SK-N-SH (cell line): ENCODE measurements at regions not wholly inside any gene's neighbourhood (a gene's known extent, or its start where the extent isn't known, plus 50 kb on each side); places are given as distances from the start of the nearest gene placed in this dataset.

Source experiments
- CTCF ChIA-PET: fragments of 300-600, 350-600 bp; formaldehyde crosslinking; extraction: SDS; loops from one replicate; lab custom pipeline; 2021; lab: Yijun Ruan, JAX
- POLR2A ChIA-PET: fragments of 350-600 bp; sonication (Branson Sonifier 250); formaldehyde crosslinking; extraction: SDS; loops from one replicate; lab custom pipeline; 2020; ENCODE audit warnings: antibody characterized with exemption, inconsistent platforms; lab: Yijun Ruan, JAX
- DNase-seq: peaks from one replicate; pipeline ENCODE4 v3.0.0; 2012
- H2AFZ ChIP-seq: fragments of 200-600 bp; sonication (generic); 2 replicates; pipeline ENCODE4 v1.8.1; 2016; ENCODE audit warnings: antibody characterized with exemption, mild to moderate bottlenecking, low read depth
- H3F3A ChIP-seq: fragments of 200-600 bp; sonication (generic); replicated peaks from 2 replicates; pipeline ENCODE3; 2016; ENCODE audit warnings: antibody characterized with exemption, mild to moderate bottlenecking; ENCODE audit not compliant: insufficient read depth
- H3K27ac ChIP-seq, 2 experiments: fragments of 200-500 bp in 1 of 2; fragments of 200-600 bp in 1 of 2; sonication (Bioruptor generic) in 1 of 2; sonication (generic), shearing (Covaris generic) in 1 of 2; 2 replicates each; pipeline versions ENCODE4 v1.5.1 to v1.6.1; 2014 to 2016; ENCODE audit warnings: low read depth in 2 of 2, inconsistent platforms in 1 of 2, low read length in 1 of 2, mild to moderate bottlenecking in 1 of 2, mixed read lengths in 1 of 2
- H3K27me3 ChIP-seq: fragments of 200-600 bp; sonication (generic), shearing (Covaris generic); 2 replicates; pipeline ENCODE4 v1.6.1; 2016; ENCODE audit warnings: mixed run types; ENCODE audit not compliant: insufficient read depth
- H3K36me3 ChIP-seq, 2 experiments: fragments of 200-500 bp in 1 of 2; fragments of 200-600 bp in 1 of 2; sonication (Bioruptor generic) in 1 of 2; sonication (generic) in 1 of 2; replicated peaks in 1 of 2; 2 replicates each; pipeline versions ENCODE3 to v1.5.1; 2014 to 2016; ENCODE audit warnings: low read length in 1 of 2, mild to moderate bottlenecking in 1 of 2; ENCODE audit not compliant: insufficient read depth in 2 of 2, control insufficient read depth in 1 of 2
- H3K4me1 ChIP-seq, 2 experiments: fragments of 200-500 bp in 1 of 2; fragments of 200-600 bp in 1 of 2; sonication (Bioruptor generic) in 1 of 2; sonication (generic), shearing (Covaris generic) in 1 of 2; 2 replicates each; pipeline versions ENCODE4 v1.5.1 to v1.6.1; 2014 to 2016; ENCODE audit warnings: low read depth in 1 of 2, low read length in 1 of 2, mixed run types in 1 of 2; ENCODE audit not compliant: insufficient read depth in 2 of 2, control insufficient read depth in 1 of 2
- H3K4me2 ChIP-seq: fragments of 200-600 bp; sonication (generic), shearing (Covaris generic); 2 replicates; pipeline ENCODE4 v1.6.1; 2017; ENCODE audit warnings: mixed run types
- H3K4me3 ChIP-seq, 2 experiments: fragments of 200-500 bp in 1 of 2; fragments of 200-600 bp in 1 of 2; sonication (Bioruptor generic) in 1 of 2; sonication (generic), shearing (Covaris generic) in 1 of 2; 2 replicates each; pipeline versions ENCODE4 v1.5.1 to v1.8.1; 2014 to 2016; ENCODE audit warnings: low read depth in 2 of 2, inconsistent platforms in 1 of 2, low read length in 1 of 2, mild to moderate bottlenecking in 1 of 2, mixed read lengths in 1 of 2, moderate library complexity in 1 of 2
- H3K79me2 ChIP-seq: fragments of 200-600 bp; sonication (generic); 2 replicates; pipeline ENCODE4 v1.8.1; 2017; ENCODE audit warnings: mild to moderate bottlenecking; ENCODE audit not compliant: insufficient read depth
- H3K9ac ChIP-seq: fragments of 200-600 bp; sonication (generic); 2 replicates; pipeline ENCODE4 v1.6.1; 2017; ENCODE audit warnings: mixed run types
- H3K9me2 ChIP-seq: fragments of 200-600 bp; sonication (generic); 2 replicates; pipeline ENCODE4 v1.6.1; 2017; ENCODE audit warnings: mixed run types
- H3K9me3 ChIP-seq: fragments of 200-600 bp; sonication (generic); 2 replicates; pipeline ENCODE4 v1.6.1; 2017; ENCODE audit warnings: mixed run types, mild to moderate bottlenecking, moderate library complexity
- H4K20me1 ChIP-seq: fragments of 200-600 bp; sonication (generic); 2 replicates; pipeline ENCODE4 v1.6.1; 2017; ENCODE audit warnings: mild to moderate bottlenecking, mixed run types; ENCODE audit not compliant: insufficient read depth
- ELF1 ChIP-seq: IDR thresholded peaks from 2 replicates; pipeline ENCODE4 v1.4.0; 2012
- FOXJ3 ChIP-seq: sonication (generic); formaldehyde crosslinking; IDR thresholded peaks from 2 replicates; pipeline ENCODE4 v1.5.1; 2020; ENCODE audit warnings: mild to moderate bottlenecking, missing genetic modification reagents
- GABPA ChIP-seq: IDR thresholded peaks from 2 replicates; pipeline ENCODE4 v1.4.0; 2012; ENCODE audit warnings: low read depth, mild to moderate bottlenecking
- GATA2 ChIP-seq: sonication (generic); formaldehyde crosslinking; IDR thresholded peaks from 2 replicates; pipeline ENCODE4 v1.5.0; 2020; ENCODE audit warnings: mild to moderate bottlenecking, missing genetic modification reagents
- JUND ChIP-seq: IDR thresholded peaks from 2 replicates; pipeline ENCODE4 v1.4.0; 2012
- MXI1 ChIP-seq: IDR thresholded peaks from 2 replicates; pipeline ENCODE4 v1.6.1; 2012; ENCODE audit warnings: mild to moderate bottlenecking, low read depth, low read length, improper control_type of control experiment
- NFIC ChIP-seq: IDR thresholded peaks from 2 replicates; pipeline ENCODE4 v1.4.0; 2012; ENCODE audit warnings: borderline replicate concordance
- NRF1 ChIP-seq: IDR thresholded peaks from 2 replicates; pipeline ENCODE4 v1.6.1; 2012; ENCODE audit warnings: low read depth, mild to moderate bottlenecking, low read length
- RAD21 ChIP-seq: IDR thresholded peaks from 2 replicates; pipeline ENCODE4 v1.6.1; 2012; ENCODE audit warnings: mild to moderate bottlenecking, low read length
- RXRA ChIP-seq: IDR thresholded peaks from 2 replicates; pipeline ENCODE4 v1.4.0; 2012; ENCODE audit warnings: low read depth, mild to moderate bottlenecking, borderline replicate concordance
- SIN3A ChIP-seq: IDR thresholded peaks from 2 replicates; pipeline ENCODE4 v1.6.1; 2012; ENCODE audit warnings: low read depth, mild to moderate bottlenecking, low read length, moderate library complexity, borderline replicate concordance
- SMC3 ChIP-seq: IDR thresholded peaks from 2 replicates; pipeline ENCODE4 v1.6.1; 2012; ENCODE audit warnings: low read depth, low read length, improper control_type of control experiment
- TCF12 ChIP-seq: IDR thresholded peaks from 2 replicates; pipeline ENCODE4 v1.4.0; 2012
- WGBS: methylation state at CpG from one replicate; pipeline ENCODE4 v1.1.6; 2017; ENCODE audit warnings: low lambda C conversion rate; 5-methylcytosine and 5-hydroxymethylcytosine counted together
- TF ChIP-seq, protein P1 (sequence below): fragments of 150-350 bp; IDR thresholded peaks from 2 replicates; pipeline ENCODE4 v1.6.1; 2016; ENCODE audit warnings: mild to moderate bottlenecking, low read depth, low read length
- TF ChIP-seq, protein P2 (sequence below): IDR thresholded peaks from 2 replicates; pipeline ENCODE4 v1.4.0; 2012; ENCODE audit warnings: low read depth
- TF ChIP-seq, protein P3 (sequence below): fragments of 200-600 bp; sonication (generic); IDR thresholded peaks from 2 replicates; pipeline ENCODE4 v1.6.1; 2017; ENCODE audit warnings: antibody characterized with exemption, mild to moderate bottlenecking, moderate library complexity
- TF ChIP-seq, protein P4 (sequence below): IDR thresholded peaks from 2 replicates; pipeline ENCODE4 v1.6.1; 2012; ENCODE audit warnings: mild to moderate bottlenecking, low read depth, low read length, moderate library complexity
- TF ChIP-seq, protein P5 (sequence below): IDR thresholded peaks from 2 replicates; pipeline ENCODE4 v1.4.0; 2012; ENCODE audit warnings: low read depth, borderline replicate concordance

DNA sequence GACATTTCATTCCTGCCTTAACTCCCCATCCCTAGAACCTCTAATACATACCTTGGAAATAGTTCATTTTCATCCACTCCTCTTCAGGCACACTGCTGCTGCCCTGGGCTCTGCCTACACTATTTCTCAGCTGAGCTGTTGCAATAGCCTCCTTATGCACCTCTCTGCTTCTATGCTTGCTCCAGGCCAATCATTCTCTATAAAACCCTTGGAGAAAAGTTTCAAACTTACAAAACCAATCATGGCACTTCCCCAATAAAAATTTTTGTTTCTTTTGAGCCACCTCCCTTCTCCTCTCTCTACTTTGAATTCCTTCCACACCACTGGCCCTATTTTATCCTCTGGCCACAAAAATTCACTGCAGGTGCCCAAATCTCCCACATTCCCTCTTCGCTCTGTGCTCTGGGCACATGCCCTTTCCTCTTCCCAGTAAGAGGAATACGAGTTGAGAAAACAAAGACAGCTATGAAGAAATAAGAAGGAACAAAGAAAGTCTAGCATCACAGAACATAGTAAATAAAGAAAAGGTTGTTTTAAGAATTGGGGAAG is 301.4 kb downstream of the ELAVL2 start:
- Histone ChIP-seq H3K79me2 (no peaks in the 10 kb centered on the region), H2AFZ (no peak overlapping the region), H4K20me1 (no peaks in the 10 kb centered on the region), H3K9me2 (no peaks in the 10 kb centered on the region), H3K4me2 (no peak overlapping the region), H3K27ac (no peak overlapping the region), H3K36me3 (no peaks in the 10 kb centered on the region), H3F3A (no peaks in the 10 kb centered on the region), H3K27me3 (no peaks in the 10 kb centered on the region), H3K4me1 (no peaks in the 10 kb centered on the region), H3K9me3 (no peaks in the 10 kb centered on the region), H3K4me3 (no peak overlapping the region), H3K9ac (no peak overlapping the region)
- no peak for TF ChIP-seq FOXJ3 (CRISPR knock-in tag)
- TF ChIP-seq, protein P1, sequence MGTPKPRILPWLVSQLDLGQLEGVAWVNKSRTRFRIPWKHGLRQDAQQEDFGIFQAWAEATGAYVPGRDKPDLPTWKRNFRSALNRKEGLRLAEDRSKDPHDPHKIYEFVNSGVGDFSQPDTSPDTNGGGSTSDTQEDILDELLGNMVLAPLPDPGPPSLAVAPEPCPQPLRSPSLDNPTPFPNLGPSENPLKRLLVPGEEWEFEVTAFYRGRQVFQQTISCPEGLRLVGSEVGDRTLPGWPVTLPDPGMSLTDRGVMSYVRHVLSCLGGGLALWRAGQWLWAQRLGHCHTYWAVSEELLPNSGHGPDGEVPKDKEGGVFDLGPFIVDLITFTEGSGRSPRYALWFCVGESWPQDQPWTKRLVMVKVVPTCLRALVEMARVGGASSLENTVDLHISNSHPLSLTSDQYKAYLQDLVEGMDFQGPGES = no peak
- no peak for TF ChIP-seq GABPA
- TF ChIP-seq, protein P2, sequence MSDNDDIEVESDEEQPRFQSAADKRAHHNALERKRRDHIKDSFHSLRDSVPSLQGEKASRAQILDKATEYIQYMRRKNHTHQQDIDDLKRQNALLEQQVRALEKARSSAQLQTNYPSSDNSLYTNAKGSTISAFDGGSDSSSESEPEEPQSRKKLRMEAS = no peak
- TF ChIP-seq MXI1 = no peak
- no peak for TF ChIP-seq RXRA
- no peak for TF ChIP-seq NRF1
- no peak for TF ChIP-seq GATA2 (CRISPR knock-in tag)
- TF ChIP-seq NFIC = no peak
- TF ChIP-seq TCF12 = no peak
- ChIA-PET POLR2A (no interaction called here), CTCF (no interaction called here)
- WGBS = 19% methylated on average over 2 of the region's 2 CpGs
- no peak for DNase-seq

DNA sequence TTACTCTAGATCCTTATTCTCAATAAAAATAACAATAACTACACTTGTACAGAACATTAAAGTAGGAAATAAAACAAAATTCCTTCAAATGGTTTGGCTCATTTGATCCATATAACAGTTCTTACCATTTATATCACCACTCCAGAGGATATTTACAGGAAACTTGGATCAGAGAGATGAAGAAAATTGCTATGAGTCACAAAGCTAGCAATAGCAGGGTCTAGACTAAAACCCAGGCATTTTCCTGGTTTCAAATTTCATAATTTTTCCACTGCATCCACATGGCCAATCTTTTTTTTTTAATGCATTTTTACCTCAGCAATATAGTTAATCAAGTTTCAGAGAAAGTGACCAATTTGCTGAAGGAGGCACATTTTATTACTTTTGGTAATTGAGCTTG is 299.2 kb downstream of the ELAVL2 start:
- Histone ChIP-seq H4K20me1 (no peaks in the 10 kb centered on the region), H3F3A (no peaks in the 10 kb centered on the region), H3K9me2 (no peaks in the 10 kb centered on the region), H3K79me2 (no peaks in the 10 kb centered on the region), H3K4me2 (no peak overlapping the region), H3K27ac (no peak overlapping the region), H3K4me3 (no peak overlapping the region), H3K27me3 (no peaks in the 10 kb centered on the region), H3K36me3 (no peaks in the 10 kb centered on the region), H2AFZ (no peak overlapping the region), H3K4me1 (no peaks in the 10 kb centered on the region; a peak in 1 of 4 replicates), H3K9ac (no peak overlapping the region), H3K9me3 (no peaks in the 10 kb centered on the region)
- DNase-seq = no peak
- CTCF ChIA-PET = no interaction called here
- POLR2A ChIA-PET = no interaction called here
- TF ChIP-seq, protein P3, sequence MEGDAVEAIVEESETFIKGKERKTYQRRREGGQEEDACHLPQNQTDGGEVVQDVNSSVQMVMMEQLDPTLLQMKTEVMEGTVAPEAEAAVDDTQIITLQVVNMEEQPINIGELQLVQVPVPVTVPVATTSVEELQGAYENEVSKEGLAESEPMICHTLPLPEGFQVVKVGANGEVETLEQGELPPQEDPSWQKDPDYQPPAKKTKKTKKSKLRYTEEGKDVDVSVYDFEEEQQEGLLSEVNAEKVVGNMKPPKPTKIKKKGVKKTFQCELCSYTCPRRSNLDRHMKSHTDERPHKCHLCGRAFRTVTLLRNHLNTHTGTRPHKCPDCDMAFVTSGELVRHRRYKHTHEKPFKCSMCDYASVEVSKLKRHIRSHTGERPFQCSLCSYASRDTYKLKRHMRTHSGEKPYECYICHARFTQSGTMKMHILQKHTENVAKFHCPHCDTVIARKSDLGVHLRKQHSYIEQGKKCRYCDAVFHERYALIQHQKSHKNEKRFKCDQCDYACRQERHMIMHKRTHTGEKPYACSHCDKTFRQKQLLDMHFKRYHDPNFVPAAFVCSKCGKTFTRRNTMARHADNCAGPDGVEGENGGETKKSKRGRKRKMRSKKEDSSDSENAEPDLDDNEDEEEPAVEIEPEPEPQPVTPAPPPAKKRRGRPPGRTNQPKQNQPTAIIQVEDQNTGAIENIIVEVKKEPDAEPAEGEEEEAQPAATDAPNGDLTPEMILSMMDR = no peak
- TF ChIP-seq JUND (no peak), RAD21 (no peak), ELF1 (no peak), RXRA (no peak), NFIC (no peak), SIN3A (no peak), SMC3 (no peak)
- TF ChIP-seq, protein P4, sequence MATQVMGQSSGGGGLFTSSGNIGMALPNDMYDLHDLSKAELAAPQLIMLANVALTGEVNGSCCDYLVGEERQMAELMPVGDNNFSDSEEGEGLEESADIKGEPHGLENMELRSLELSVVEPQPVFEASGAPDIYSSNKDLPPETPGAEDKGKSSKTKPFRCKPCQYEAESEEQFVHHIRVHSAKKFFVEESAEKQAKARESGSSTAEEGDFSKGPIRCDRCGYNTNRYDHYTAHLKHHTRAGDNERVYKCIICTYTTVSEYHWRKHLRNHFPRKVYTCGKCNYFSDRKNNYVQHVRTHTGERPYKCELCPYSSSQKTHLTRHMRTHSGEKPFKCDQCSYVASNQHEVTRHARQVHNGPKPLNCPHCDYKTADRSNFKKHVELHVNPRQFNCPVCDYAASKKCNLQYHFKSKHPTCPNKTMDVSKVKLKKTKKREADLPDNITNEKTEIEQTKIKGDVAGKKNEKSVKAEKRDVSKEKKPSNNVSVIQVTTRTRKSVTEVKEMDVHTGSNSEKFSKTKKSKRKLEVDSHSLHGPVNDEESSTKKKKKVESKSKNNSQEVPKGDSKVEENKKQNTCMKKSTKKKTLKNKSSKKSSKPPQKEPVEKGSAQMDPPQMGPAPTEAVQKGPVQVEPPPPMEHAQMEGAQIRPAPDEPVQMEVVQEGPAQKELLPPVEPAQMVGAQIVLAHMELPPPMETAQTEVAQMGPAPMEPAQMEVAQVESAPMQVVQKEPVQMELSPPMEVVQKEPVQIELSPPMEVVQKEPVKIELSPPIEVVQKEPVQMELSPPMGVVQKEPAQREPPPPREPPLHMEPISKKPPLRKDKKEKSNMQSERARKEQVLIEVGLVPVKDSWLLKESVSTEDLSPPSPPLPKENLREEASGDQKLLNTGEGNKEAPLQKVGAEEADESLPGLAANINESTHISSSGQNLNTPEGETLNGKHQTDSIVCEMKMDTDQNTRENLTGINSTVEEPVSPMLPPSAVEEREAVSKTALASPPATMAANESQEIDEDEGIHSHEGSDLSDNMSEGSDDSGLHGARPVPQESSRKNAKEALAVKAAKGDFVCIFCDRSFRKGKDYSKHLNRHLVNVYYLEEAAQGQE = no peak
- TF ChIP-seq, protein P5, sequence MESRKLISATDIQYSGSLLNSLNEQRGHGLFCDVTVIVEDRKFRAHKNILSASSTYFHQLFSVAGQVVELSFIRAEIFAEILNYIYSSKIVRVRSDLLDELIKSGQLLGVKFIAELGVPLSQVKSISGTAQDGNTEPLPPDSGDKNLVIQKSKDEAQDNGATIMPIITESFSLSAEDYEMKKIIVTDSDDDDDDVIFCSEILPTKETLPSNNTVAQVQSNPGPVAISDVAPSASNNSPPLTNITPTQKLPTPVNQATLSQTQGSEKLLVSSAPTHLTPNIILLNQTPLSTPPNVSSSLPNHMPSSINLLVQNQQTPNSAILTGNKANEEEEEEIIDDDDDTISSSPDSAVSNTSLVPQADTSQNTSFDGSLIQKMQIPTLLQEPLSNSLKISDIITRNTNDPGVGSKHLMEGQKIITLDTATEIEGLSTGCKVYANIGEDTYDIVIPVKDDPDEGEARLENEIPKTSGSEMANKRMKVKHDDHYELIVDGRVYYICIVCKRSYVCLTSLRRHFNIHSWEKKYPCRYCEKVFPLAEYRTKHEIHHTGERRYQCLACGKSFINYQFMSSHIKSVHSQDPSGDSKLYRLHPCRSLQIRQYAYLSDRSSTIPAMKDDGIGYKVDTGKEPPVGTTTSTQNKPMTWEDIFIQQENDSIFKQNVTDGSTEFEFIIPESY = no peak
- TF ChIP-seq, protein P1 = no peak
